Pancreas (tissue), 10 donors: ENCODE measurements at regions not wholly inside any gene's neighbourhood (a gene's known extent, or its start where the extent isn't known, plus 50 kb on each side); places are given as distances from the start of the nearest gene placed in this dataset.

Experiments used
- ATAC-seq, 4 donors: fragments of 200-7000 bp; cut with Tn5 transposase; one replicate each; pipeline versions ENCODE4 v1.8.0 to v1.9.1; 2020; ENCODE audit warnings: mild to moderate bottlenecking in 4 of 4, moderate library complexity in 4 of 4
- DNase-seq, 6 donors: peaks; one replicate each; pipeline ENCODE4 v3.0.0-alpha.2; 2020
- FAIRE-seq: peaks from 2 replicates; lab custom pipeline; 2012; peaks lifted over from hg19 to GRCh38; lab: Jason Lieb, UNC
- H3K27ac ChIP-seq, 4 donors: fragments of 200-600 bp; sonication (generic); 1 replicate in 3 of 4; 2 replicates in 1 of 4; pipeline versions ENCODE4 v1.5.0 to v1.8.0; 2020
- H3K27me3 ChIP-seq, 4 donors: fragments of 200-600 bp; one replicate each; pipeline ENCODE4 v1.8.0; 2021
- H3K36me3 ChIP-seq, 3 donors: fragments of 200-600 bp; sonication (generic) in 1 of 3; one replicate each; pipeline versions ENCODE4 v1.5.0 to v1.8.0; 2020 to 2021
- H3K4me1 ChIP-seq, 3 donors: fragments of 200-600 bp; one replicate each; pipeline ENCODE4 v1.8.0; 2021
- H3K4me3 ChIP-seq, 4 donors: fragments of 200-600 bp; sonication (generic) in 2 of 4; one replicate each; pipeline versions ENCODE4 v1.5.0 to v1.8.0; 2020 to 2021
- H3K9me3 ChIP-seq, 4 donors: fragments of 200-600 bp; one replicate each; pipeline ENCODE4 v1.8.0; 2021
- WGBS, 2 donors: extraction: QIAGEN DNeasy Blood & Tissue Kit; methylation state at CpG; one replicate each; pipeline ENCODE4 v1.1.7; 2013; 5-methylcytosine and 5-hydroxymethylcytosine counted together
- intact Hi-C, 3 donors: fragments of 100-400 bp; cut with DNase I; formaldehyde crosslinking; loops; one replicate each; pipeline versions ENCODE4 v1.11.1 to v1.14.2; 2022
- TF ChIP-seq, protein P1 (sequence below), 4 donors: fragments of 200-600 bp; sonication (generic) in 3 of 4; IDR thresholded peaks; one replicate each; pipeline versions ENCODE4 v1.5.0 to v1.8.0; 2021; ENCODE audit warnings: antibody characterized with exemption in 4 of 4
- donor health status: healthy with polysubstance abuse.
- donor health status: DM: no; HTN: no; CAD: no; lungs with moderate emphysema.
- donor health status: DM: no; HTN: no; CAD: no.
- donor health status: control.
- donor health status: control.
- donor health status: Bipolar disorder and iron deficiency.
- donor health status: DM: yes; HTN: yes; CAD: no.
- donor health status: DM: no; HTN: no; CAD: no.
- donor health status: DM: no; HTN: no; CAD: no.
- donor health status: DM: yes; HTN: yes; CAD: no.

- Histone ChIP-seq H3K27me3 (no peaks in the 10 kb centered on the region), H3K4me3 (no peak overlapping the region), H3K4me1 (no peaks in the 10 kb centered on the region), H3K36me3 (no peaks in the 10 kb centered on the region), H3K9me3 (no peaks in the 10 kb centered on the region), H3K27ac (no peak overlapping the region)
- FAIRE-seq (no peak), DNase-seq (no peak), ATAC-seq (no peak)
- intact Hi-C loops, result no loop called here
- WGBS, 2 donors, result 96 to 100% methylated on average over 1 of the region's 1 CpG
- TF ChIP-seq, protein P1, sequence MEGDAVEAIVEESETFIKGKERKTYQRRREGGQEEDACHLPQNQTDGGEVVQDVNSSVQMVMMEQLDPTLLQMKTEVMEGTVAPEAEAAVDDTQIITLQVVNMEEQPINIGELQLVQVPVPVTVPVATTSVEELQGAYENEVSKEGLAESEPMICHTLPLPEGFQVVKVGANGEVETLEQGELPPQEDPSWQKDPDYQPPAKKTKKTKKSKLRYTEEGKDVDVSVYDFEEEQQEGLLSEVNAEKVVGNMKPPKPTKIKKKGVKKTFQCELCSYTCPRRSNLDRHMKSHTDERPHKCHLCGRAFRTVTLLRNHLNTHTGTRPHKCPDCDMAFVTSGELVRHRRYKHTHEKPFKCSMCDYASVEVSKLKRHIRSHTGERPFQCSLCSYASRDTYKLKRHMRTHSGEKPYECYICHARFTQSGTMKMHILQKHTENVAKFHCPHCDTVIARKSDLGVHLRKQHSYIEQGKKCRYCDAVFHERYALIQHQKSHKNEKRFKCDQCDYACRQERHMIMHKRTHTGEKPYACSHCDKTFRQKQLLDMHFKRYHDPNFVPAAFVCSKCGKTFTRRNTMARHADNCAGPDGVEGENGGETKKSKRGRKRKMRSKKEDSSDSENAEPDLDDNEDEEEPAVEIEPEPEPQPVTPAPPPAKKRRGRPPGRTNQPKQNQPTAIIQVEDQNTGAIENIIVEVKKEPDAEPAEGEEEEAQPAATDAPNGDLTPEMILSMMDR (IDR thresholded peaks at IDR 0.05), result no peak
Observed at GRCh38 chr1:239507826-239508225, 121.5 kb downstream of the CHRM3 start.

- FAIRE-seq (no peak), DNase-seq (no peak), ATAC-seq (no peak)
- Histone ChIP-seq H3K36me3 (no peaks in the 10 kb centered on the region), H3K4me3 (no peak overlapping the region), H3K27ac (no peak overlapping the region), H3K4me1 (no peaks in the 10 kb centered on the region), H3K9me3 (no peaks in the 10 kb centered on the region), H3K27me3 (no peaks in the 10 kb centered on the region)
- TF ChIP-seq, protein P1 (IDR thresholded peaks at IDR 0.05), result no peak
- intact Hi-C loops, result loop anchor here in 1 of 3 donors (5.0 kb wide), 1 partner anchor 270 kb away; no protein-coding TSS in a partner anchor
- WGBS, 2 donors, result 76 to 81% methylated on average over 2 of the region's 2 CpGs
Observed at GRCh38 chr1:239511875-239512274, 125.5 kb downstream of the CHRM3 start.

DNA sequence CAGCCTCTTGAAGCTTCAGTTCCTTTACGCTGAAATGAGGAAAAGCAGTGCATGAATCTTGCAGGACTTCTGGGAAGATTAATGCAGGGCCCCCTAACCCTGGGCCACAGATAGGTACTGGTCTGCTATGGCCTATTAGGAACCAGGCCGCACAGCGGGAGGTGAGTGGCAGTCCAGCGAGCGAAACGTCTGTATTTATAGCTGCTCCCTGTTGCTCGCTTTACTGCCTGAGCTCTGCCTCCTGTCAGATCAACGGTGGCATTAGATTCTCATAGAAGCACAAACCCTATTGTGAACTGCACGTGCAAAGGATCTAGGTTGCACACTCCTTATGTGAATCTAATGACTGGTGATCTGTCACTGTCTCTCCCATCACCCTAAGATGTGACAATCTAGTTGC is 130.2 kb downstream of the CHRM3 start:
- ATAC-seq (no peak), DNase-seq (no peak), FAIRE-seq (no peak)
- intact Hi-C loops, result no loop called here
- 91 to 94% methylated on average over 9 of the region's 9 CpGs for WGBS, 2 donors
- TF ChIP-seq, protein P1 (IDR thresholded peaks at IDR 0.05), result no peak
- no peaks in the 10 kb centered on the region for H3K9me3 ChIP-seq
- H3K36me3 ChIP-seq, result no peaks in the 10 kb centered on the region
- no peaks in the 10 kb centered on the region for H3K27me3 ChIP-seq
- no peak overlapping the region for H3K4me3 ChIP-seq
- H3K4me1 ChIP-seq, result no peaks in the 10 kb centered on the region
- H3K27ac ChIP-seq, result no peak overlapping the region

- 90% methylated on average over 4 of the region's 4 CpGs for WGBS, 2 donors
- no peak overlapping the region for H3K4me3 ChIP-seq
- no peaks in the 10 kb centered on the region for H3K36me3 ChIP-seq
- DNase-seq, result no peak
- ATAC-seq, result no peak
- no peaks in the 10 kb centered on the region for H3K27me3 ChIP-seq
- intact Hi-C loops, result no loop called here
- no peaks in the 10 kb centered on the region for H3K4me1 ChIP-seq
- no peaks in the 10 kb centered on the region for H3K9me3 ChIP-seq
- FAIRE-seq, result no peak
- TF ChIP-seq, protein P1 (IDR thresholded peaks at IDR 0.05), result no peak
- no peak overlapping the region for H3K27ac ChIP-seq
Observed at GRCh38 chr1:239526391-239526790, 140.0 kb downstream of the CHRM3 start.

DNA sequence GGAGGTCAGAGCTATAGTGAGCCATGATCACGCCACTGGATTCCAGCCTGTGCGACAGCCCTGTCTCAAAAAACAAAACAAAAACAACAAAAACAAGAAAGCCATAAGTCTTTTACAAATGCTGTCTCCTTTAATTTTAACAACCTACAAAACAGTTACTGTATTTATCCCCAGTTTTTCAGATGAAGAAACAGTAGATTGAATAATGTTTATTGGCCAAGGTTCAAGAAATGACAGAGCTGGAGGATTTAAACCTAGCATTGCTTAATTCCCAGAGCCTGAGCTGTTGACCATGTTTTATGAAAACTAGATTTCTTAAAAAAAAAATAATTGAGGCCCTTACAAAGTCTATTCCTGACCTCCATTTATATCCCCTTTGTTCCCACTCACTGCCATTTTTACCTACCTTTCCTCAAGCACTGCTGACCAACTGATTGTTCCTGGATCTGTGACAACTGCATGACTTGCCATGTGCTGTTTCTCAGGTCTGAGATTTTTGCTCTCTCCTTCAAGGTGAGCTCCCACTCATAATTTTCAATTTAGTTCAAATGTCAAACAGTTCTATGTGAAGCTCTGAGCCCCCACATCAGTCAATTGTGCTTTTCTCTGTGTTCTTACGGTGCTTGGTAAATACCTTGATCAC is 140.8 kb downstream of the CHRM3 start:
- intact Hi-C loops, result no loop called here
- 90% methylated on average over 3 of the region's 3 CpGs for WGBS, 2 donors
- H3K4me1 ChIP-seq, result no peaks in the 10 kb centered on the region
- no peak overlapping the region for H3K27ac ChIP-seq
- H3K27me3 ChIP-seq, result no peaks in the 10 kb centered on the region
- FAIRE-seq (no peak), ATAC-seq (peak in 3 of 4 donors; percentile 56 to 66 (median 58)), DNase-seq (no peak)
- H3K36me3 ChIP-seq, result no peaks in the 10 kb centered on the region
- TF ChIP-seq, protein P1 (IDR thresholded peaks at IDR 0.05), result no peak
- no peaks in the 10 kb centered on the region for H3K9me3 ChIP-seq
- H3K4me3 ChIP-seq, result no peak overlapping the region
